IPS-15b (cell line): ENCODE measurements at regions not wholly inside any gene's neighbourhood (a gene's known extent, or its start where the extent isn't known, plus 50 kb on each side); places are given as distances from the start of the nearest gene placed in this dataset.

Source experiments
- H3K27me3 ChIP-seq: one replicate; pipeline ENCODE4 v1.6.1; 2013; ENCODE audit warnings: low read length; ENCODE audit not compliant: control insufficient read depth, insufficient read depth
- H3K36me3 ChIP-seq: one replicate; pipeline ENCODE4 v1.6.1; 2013; ENCODE audit warnings: low read length; ENCODE audit not compliant: control insufficient read depth, insufficient read depth
- H3K4me1 ChIP-seq: one replicate; pipeline ENCODE4 v1.6.1; 2013; ENCODE audit warnings: mild to moderate bottlenecking, low read length; ENCODE audit not compliant: control insufficient read depth, insufficient read depth
- H3K4me3 ChIP-seq: one replicate; pipeline ENCODE4 v1.5.1; 2013; ENCODE audit warnings: low read depth, low read length
- H3K9ac ChIP-seq: one replicate; pipeline ENCODE4 v1.6.1; 2013; ENCODE audit warnings: low read depth, mild to moderate bottlenecking, low read length
- H3K9me3 ChIP-seq: one replicate; pipeline ENCODE4 v1.6.1; 2013; ENCODE audit warnings: mild to moderate bottlenecking, low read length; ENCODE audit not compliant: control insufficient read depth, insufficient read depth

DNA sequence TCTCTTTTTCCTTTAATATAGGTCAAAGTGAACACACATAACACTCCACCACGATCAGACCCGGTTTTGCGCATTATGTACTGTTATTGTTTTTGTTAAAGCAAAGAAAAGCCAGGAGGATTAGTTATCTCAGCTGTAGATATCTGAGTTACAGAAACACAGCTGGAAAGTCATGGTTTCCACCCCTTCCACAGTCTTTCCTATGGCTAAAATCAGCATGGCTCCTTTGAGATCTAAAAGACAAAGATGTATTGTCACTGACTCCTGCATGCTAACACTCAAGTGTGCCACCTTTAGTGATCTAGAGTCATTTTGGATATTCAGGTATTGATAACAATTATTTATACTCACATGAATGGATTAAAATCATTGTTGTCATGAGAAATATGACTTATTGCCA lies 260.0 kb downstream of the FIGN start:
- Histone ChIP-seq H3K4me3 (no peak overlapping the region), H3K4me1 (no peaks in the 10 kb centered on the region), H3K36me3 (no peaks in the 10 kb centered on the region), H3K9ac (no peak overlapping the region), H3K9me3 (no peaks in the 10 kb centered on the region), H3K27me3 (no peaks in the 10 kb centered on the region)

DNA sequence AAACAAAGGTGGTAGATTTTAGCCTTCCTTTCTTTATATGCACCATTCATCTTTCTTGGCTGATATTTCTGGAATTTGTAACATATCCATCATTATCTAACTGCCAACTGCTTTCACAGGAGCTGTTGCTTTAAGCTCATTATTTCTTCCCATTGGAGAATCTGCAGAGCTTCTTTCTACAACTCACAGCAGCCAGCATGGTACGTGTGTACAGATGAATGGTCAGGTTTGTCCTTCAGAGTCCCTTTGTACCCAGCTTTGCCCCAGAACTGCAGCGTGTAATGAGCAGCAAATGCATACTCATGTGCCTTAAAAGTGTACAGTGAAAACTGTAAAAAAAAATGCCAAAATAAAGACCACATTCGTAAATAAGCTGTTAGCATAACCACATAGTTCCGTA lies 260.9 kb downstream of the FIGN start:
- Histone ChIP-seq H3K4me1 (no peaks in the 10 kb centered on the region), H3K27me3 (no peaks in the 10 kb centered on the region), H3K4me3 (no peak overlapping the region), H3K9ac (no peak overlapping the region), H3K36me3 (no peaks in the 10 kb centered on the region), H3K9me3 (no peaks in the 10 kb centered on the region)

GRCh38 chr2:163474319-163474744 lies 261.5 kb downstream of the FIGN start:
- no peaks in the 10 kb centered on the region for H3K36me3 ChIP-seq
- no peaks in the 10 kb centered on the region for H3K27me3 ChIP-seq
- H3K4me1 ChIP-seq: no peaks in the 10 kb centered on the region
- H3K4me3 ChIP-seq: no peak overlapping the region
- H3K9me3 ChIP-seq: no peaks in the 10 kb centered on the region
- H3K9ac ChIP-seq: no peak overlapping the region

DNA sequence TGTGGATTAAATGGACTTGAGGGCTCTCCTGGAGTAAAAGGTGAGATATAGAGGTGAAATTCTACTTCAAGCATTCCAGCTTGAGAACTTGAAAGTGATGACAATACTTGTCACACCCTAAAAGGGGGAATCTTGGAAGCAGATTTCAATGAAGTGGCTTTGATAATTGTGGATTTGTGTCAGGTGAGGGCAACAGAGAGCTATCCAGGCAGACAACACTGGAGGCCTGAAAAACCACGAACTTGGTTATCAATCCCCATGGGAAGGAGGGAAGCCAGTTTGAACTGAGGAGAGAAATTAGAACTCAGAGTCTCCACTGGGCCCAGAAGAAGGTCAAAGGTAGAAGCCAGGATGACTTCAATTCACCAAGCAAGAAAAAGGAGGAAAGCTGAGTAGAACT lies 263.9 kb downstream of the FIGN start:
- no peak overlapping the region for H3K9ac ChIP-seq
- no peaks in the 10 kb centered on the region for H3K9me3 ChIP-seq
- H3K4me3 ChIP-seq: no peak overlapping the region
- H3K4me1 ChIP-seq: no peaks in the 10 kb centered on the region
- no peaks in the 10 kb centered on the region for H3K27me3 ChIP-seq
- no peaks in the 10 kb centered on the region for H3K36me3 ChIP-seq

- H3K36me3 ChIP-seq: no peaks in the 10 kb centered on the region
- H3K9ac ChIP-seq: no peak overlapping the region
- no peaks in the 10 kb centered on the region for H3K4me1 ChIP-seq
- no peaks in the 10 kb centered on the region for H3K27me3 ChIP-seq
- no peaks in the 10 kb centered on the region for H3K9me3 ChIP-seq
- H3K4me3 ChIP-seq: no peak overlapping the region
These were observed 266.2 kb downstream of the FIGN start for GRCh38 chr2:163469561-163469962.

- H3K36me3 ChIP-seq: no peaks in the 10 kb centered on the region
- H3K9me3 ChIP-seq: no peaks in the 10 kb centered on the region
- no peaks in the 10 kb centered on the region for H3K4me1 ChIP-seq
- no peaks in the 10 kb centered on the region for H3K27me3 ChIP-seq
- H3K4me3 ChIP-seq: no peak overlapping the region
- H3K9ac ChIP-seq: no peak overlapping the region
These were observed 268.6 kb downstream of the FIGN start for GRCh38 chr2:163467251-163467630.

DNA sequence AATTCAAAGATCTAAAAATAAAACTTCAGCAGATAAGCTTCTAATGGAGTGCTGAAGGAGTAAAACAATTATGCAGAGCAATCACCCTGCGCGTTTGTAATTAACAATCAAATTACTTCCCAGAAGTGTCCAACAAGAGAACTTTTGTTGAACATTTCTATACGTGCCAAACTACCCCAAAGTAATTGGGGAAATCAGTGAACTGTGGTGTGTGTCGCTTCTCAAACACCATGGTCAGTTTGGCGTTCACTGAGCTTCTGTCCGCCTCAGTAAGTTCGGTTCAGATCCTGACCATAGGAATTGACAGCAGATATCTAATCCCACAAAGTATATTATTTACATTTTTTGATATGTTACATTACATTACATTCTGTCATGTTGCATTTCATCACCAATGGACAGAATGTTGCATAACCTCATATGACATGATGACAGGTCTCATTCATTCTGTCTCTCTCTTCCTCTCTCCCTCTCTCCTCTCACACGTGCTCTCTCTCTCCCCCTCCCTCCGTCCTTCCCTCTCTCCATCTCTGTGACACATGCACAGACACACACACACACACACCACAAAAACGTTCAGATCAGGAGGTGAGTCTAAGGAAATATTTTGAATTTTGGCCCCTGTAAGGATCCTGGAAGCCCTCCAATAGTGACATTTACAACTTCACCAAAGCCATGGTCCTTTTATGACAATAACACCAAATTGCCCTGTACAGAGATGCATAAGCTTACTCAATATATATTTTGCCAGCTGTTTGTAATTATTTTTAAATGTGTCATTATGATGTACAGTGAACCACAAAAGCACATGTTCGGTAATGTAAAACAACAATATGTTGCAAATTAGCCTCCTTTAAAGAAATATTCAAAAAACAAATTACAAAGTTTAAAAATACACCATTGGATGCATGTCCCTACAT lies 269.2 kb downstream of the FIGN start:
- Histone ChIP-seq H3K4me3 (no peak overlapping the region), H3K9me3 (no peaks in the 10 kb centered on the region), H3K36me3 (no peaks in the 10 kb centered on the region), H3K4me1 (no peaks in the 10 kb centered on the region), H3K9ac (no peak overlapping the region), H3K27me3 (no peaks in the 10 kb centered on the region)

DNA sequence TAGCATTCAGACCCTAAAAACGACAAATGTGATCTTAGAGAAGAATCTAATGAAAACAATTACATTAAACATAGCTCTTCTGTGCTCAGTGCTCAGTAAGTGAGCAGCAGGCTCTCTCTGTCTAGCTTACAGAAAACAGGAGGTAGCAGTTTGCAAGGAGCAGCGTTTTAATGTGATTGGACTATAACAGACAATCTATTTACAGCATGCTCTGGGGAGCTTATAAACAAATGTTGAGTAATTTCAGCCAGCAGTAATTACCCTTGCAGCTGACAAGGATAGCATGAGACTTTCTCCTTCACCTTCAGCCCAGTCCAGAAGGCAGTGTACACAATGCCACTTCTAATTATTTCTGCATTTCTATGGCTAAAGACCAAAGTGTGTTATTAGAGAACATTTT lies 270.4 kb downstream of the FIGN start:
- no peak overlapping the region for H3K4me3 ChIP-seq
- no peaks in the 10 kb centered on the region for H3K9me3 ChIP-seq
- no peaks in the 10 kb centered on the region for H3K36me3 ChIP-seq
- H3K9ac ChIP-seq: no peak overlapping the region
- no peaks in the 10 kb centered on the region for H3K4me1 ChIP-seq
- no peaks in the 10 kb centered on the region for H3K27me3 ChIP-seq

DNA sequence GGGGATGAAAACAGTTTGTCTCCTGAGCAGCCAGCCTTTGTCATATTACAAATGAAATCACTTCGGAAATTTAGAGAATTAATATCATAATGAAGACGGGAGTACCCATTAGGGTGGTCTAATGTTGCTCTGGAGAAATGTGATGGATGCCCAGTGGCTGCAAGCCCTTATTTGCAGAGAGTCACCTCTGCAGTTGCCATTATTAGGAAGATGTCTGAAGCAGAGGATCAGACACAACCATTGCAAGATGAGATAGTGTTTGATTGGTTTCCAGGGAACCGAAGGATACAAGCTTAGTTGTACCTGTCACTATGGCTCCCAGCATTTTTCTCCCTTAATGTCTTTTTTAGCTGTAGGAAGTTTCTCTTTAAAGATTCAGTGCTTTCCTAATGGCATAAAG lies 272.4 kb downstream of the FIGN start:
- Histone ChIP-seq H3K9me3 (no peaks in the 10 kb centered on the region), H3K4me1 (no peaks in the 10 kb centered on the region), H3K4me3 (no peak overlapping the region), H3K27me3 (no peaks in the 10 kb centered on the region), H3K9ac (no peak overlapping the region), H3K36me3 (no peaks in the 10 kb centered on the region)

GRCh38 chr2:163462993-163463392 lies 272.8 kb downstream of the FIGN start:
- no peaks in the 10 kb centered on the region for H3K4me1 ChIP-seq
- no peak overlapping the region for H3K4me3 ChIP-seq
- no peaks in the 10 kb centered on the region for H3K9me3 ChIP-seq
- no peak overlapping the region for H3K9ac ChIP-seq
- no peaks in the 10 kb centered on the region for H3K27me3 ChIP-seq
- H3K36me3 ChIP-seq: no peaks in the 10 kb centered on the region

- H3K4me1 ChIP-seq: no peaks in the 10 kb centered on the region
- H3K27me3 ChIP-seq: no peaks in the 10 kb centered on the region
- H3K9ac ChIP-seq: no peak overlapping the region
- no peaks in the 10 kb centered on the region for H3K36me3 ChIP-seq
- H3K4me3 ChIP-seq: no peak overlapping the region
- no peaks in the 10 kb centered on the region for H3K9me3 ChIP-seq
These were observed 275.8 kb downstream of the FIGN start for GRCh38 chr2:163459986-163460385.

- H3K9ac ChIP-seq: no peak overlapping the region
These were observed 278.7 kb downstream of the FIGN start for GRCh38 chr2:163456953-163457743.

More at GRCh38 chr2:163456953-163457743, 278.7 kb downstream of the FIGN start:
- Histone ChIP-seq H3K27me3 (no peaks in the 10 kb centered on the region), H3K4me3 (no peak overlapping the region), H3K36me3 (no peaks in the 10 kb centered on the region), H3K9me3 (no peaks in the 10 kb centered on the region), H3K4me1 (no peaks in the 10 kb centered on the region)
